Fibroblast of the aortic adventitia (primary cell): ENCODE measurements at regions not wholly inside any gene's neighbourhood (a gene's known extent, or its start where the extent isn't known, plus 50 kb on each side); places are given as distances from the start of the nearest gene placed in this dataset.

Source experiments
- DNase-seq: peaks from one replicate; pipeline ENCODE4 v3.0.0-alpha.2; 2010; ENCODE audit warnings: low read depth
- H3K4me3 ChIP-seq: 2 replicates; pipeline ENCODE4 v1.5.1; 2011; ENCODE audit warnings: low read depth, mild to moderate bottlenecking, control low read depth, low read length, moderate library complexity
- CTCF ChIP-seq: IDR thresholded peaks from 2 replicates; pipeline ENCODE4 v1.5.1; 2011; ENCODE audit warnings: mild to moderate bottlenecking, low read length, control low read depth, inconsistent platforms; ENCODE audit not compliant: insufficient read depth

- no peak for TF ChIP-seq CTCF
- DNase-seq: no peak
- no peak overlapping the region for H3K4me3 ChIP-seq
Measured at GRCh38 chr3:67082533-67083024, 84.5 kb downstream of the KBTBD8 start.

- no peak overlapping the region for H3K4me3 ChIP-seq
- peak; percentile 14 for DNase-seq
- no peak for TF ChIP-seq CTCF
Measured at GRCh38 chr3:67083277-67083676, 85.2 kb downstream of the KBTBD8 start.

GRCh38 chr3:67087788-67088187 lies 89.7 kb downstream of the KBTBD8 start:
- H3K4me3 ChIP-seq: no peak overlapping the region
- TF ChIP-seq CTCF: no peak
- no peak for DNase-seq

GRCh38 chr3:67090474-67090873 lies 92.4 kb downstream of the KBTBD8 start:
- TF ChIP-seq CTCF: no peak
- no peak overlapping the region for H3K4me3 ChIP-seq
- DNase-seq: peak; percentile 60

- DNase-seq: no peak
- no peak for TF ChIP-seq CTCF
- no peak overlapping the region for H3K4me3 ChIP-seq
Measured at GRCh38 chr3:67093305-67093704, 95.2 kb downstream of the KBTBD8 start.

- TF ChIP-seq CTCF: no peak
- no peak overlapping the region for H3K4me3 ChIP-seq
- no peak for DNase-seq
Measured at GRCh38 chr3:67094167-67094566, 96.1 kb downstream of the KBTBD8 start.

GRCh38 chr3:67094774-67095173 lies 96.7 kb downstream of the KBTBD8 start:
- no peak overlapping the region for H3K4me3 ChIP-seq
- DNase-seq: peak; percentile 65
- TF ChIP-seq CTCF: no peak
